ENCODE measurements at regions not wholly inside any gene's neighbourhood (a gene's known extent, or its start where the extent isn't known, plus 50 kb on each side); places are given as distances from the start of the nearest gene placed in this dataset.

DNA sequence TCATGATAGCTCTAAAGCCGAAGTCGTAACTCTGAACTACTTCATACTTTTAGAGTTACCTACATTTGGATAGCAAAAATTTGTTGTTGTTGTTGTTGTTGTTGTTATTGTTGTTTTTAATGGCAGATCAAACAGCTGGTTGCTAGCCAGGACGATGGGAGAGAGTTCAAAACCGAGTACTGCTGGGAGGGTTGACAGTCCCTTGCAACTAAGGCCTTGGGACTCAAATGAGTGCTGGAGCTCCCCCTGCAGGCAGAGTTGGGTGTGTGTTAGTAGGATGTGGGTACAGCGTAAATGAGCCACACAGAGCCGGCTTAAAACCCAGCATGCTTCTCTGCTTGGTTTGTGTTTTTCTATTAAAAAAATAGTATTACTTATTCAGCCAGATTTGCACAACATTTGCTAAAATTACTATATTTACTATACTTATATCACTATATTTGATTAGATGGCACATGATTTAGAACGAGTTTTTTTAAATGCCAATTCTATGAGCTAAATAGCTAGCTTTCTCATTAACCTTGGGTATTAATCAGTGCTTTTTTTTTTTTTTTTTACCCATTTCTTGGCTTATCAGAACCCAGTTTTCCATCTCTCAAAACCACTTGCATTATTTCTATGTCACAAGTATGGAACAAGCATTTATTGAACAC is 129.2 kb upstream of the SYT6 start:
- Histone ChIP-seq H3K4me1 (no peaks in the 10 kb centered on the region), H3K36me3 (no peaks in the 10 kb centered on the region), H3K27me3 (no peaks in the 10 kb centered on the region), H3K4me3 (no peak overlapping the region), H3K27ac (no peak overlapping the region), H3K9me3 (no peaks in the 10 kb centered on the region)
- TF ChIP-seq, protein P1, sequence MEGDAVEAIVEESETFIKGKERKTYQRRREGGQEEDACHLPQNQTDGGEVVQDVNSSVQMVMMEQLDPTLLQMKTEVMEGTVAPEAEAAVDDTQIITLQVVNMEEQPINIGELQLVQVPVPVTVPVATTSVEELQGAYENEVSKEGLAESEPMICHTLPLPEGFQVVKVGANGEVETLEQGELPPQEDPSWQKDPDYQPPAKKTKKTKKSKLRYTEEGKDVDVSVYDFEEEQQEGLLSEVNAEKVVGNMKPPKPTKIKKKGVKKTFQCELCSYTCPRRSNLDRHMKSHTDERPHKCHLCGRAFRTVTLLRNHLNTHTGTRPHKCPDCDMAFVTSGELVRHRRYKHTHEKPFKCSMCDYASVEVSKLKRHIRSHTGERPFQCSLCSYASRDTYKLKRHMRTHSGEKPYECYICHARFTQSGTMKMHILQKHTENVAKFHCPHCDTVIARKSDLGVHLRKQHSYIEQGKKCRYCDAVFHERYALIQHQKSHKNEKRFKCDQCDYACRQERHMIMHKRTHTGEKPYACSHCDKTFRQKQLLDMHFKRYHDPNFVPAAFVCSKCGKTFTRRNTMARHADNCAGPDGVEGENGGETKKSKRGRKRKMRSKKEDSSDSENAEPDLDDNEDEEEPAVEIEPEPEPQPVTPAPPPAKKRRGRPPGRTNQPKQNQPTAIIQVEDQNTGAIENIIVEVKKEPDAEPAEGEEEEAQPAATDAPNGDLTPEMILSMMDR (IDR thresholded peaks at IDR 0.05), result peak; percentile 73 to 89 (median 77)
- peak; percentile 48 to 93 for DNase-seq (ENCODE audit: low spot score in 2 of 2)
- intact Hi-C loops (cut with DNase I), result loop anchor here (1.0 to 2.0 kb wide), 2 partner anchors 304 to 448 kb away; partner anchors contain the start of gene OLFML3

DNA sequence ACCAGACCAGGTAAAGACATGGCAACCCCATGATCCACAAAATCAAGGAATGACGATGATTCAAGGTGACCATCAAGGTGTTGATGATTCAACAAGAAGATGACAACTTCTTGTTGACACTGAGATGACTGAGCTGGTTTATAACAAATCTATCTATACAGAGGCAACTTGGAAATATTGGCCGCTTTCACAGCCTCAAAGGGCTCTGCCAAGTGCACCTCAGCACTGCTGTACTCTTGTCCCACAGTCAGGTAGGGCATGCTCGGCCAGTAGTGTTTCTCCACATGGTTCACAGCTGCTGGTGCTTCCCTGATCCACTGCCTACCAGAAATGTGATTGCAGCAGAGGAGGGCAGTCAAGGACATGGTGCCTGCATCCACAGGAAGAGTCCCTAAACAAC is 125.2 kb upstream of the SYT6 start:
- TF ChIP-seq, protein P1 (IDR thresholded peaks at IDR 0.05), result no peak
- Histone ChIP-seq H3K4me3 (no peak overlapping the region), H3K4me1 (no peaks in the 10 kb centered on the region), H3K36me3 (no peaks in the 10 kb centered on the region), H3K27me3 (no peaks in the 10 kb centered on the region), H3K27ac (no peak overlapping the region), H3K9me3 (no peaks in the 10 kb centered on the region)
- intact Hi-C loops (cut with DNase I), result no loop called here
- DNase-seq (ENCODE audit: low spot score in 2 of 2), result no peak

DNA sequence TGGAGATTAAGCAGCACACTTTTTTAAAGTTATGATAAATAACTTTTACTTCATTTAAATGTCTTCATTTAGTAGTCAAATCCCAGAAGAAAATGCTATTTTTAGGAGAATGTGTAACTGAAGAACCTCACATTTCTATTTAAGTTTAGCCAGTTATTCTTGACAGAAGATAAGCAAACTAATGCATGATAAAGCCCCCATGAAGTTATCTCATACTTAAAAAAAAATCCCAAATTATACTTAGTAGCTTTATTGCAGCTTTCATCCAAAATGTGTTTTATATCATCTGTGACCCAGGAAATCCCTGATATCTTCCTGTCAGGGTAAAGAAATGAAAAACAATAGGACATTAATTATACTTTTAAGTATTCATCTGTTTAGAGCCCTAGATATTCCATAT is 124.8 kb upstream of the SYT6 start:
- H3K27me3 ChIP-seq, result no peaks in the 10 kb centered on the region
- intact Hi-C loops (cut with DNase I), result no loop called here
- no peak overlapping the region for H3K4me3 ChIP-seq
- H3K27ac ChIP-seq, result no peak overlapping the region
- no peak for DNase-seq (ENCODE audit: low spot score in 2 of 2)
- TF ChIP-seq, protein P1 (IDR thresholded peaks at IDR 0.05), result no peak
- no peaks in the 10 kb centered on the region for H3K9me3 ChIP-seq
- no peaks in the 10 kb centered on the region for H3K4me1 ChIP-seq
- no peaks in the 10 kb centered on the region for H3K36me3 ChIP-seq

DNA sequence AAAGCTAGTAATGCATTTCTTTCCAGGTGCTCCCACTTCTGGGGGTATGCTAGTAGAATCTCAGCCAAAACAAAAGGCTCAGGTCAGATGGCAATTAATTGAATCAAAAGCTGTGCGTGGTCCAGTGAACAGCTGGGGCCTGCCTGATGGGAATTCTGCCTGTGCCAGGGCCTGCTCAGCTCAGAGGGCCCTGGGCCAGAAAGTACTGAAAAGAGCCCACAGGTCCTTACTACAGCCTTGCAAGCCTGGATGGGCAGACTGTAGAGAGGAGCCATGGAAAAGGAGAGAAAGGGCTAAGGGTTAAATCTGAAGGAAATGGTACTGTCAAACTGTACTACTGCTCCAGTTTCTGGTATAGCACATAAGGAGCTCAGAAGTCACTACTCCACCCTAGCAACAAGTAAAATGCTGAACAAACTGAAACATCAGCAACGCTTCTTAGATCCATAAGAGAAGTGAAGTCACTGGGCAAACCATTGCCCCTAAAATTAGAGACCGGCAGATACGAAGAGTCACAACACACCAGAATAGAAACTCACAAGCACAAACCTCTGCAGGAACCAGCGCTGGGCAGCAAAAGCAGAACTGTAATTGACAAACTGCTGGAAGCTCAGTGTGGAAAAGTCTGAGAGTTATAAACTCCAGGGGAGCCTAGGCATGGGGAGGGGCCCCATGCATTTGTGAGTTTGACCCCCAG is 121.1 kb upstream of the SYT6 start:
- Histone ChIP-seq H3K36me3 (no peaks in the 10 kb centered on the region), H3K4me1 (no peaks in the 10 kb centered on the region), H3K27ac (no peak overlapping the region), H3K27me3 (no peaks in the 10 kb centered on the region), H3K9me3 (no peaks in the 10 kb centered on the region), H3K4me3 (no peak overlapping the region)
- intact Hi-C loops (cut with DNase I), result no loop called here
- TF ChIP-seq, protein P1 (IDR thresholded peaks at IDR 0.05), result no peak
- no peak for DNase-seq (ENCODE audit: low spot score in 2 of 2)

DNA sequence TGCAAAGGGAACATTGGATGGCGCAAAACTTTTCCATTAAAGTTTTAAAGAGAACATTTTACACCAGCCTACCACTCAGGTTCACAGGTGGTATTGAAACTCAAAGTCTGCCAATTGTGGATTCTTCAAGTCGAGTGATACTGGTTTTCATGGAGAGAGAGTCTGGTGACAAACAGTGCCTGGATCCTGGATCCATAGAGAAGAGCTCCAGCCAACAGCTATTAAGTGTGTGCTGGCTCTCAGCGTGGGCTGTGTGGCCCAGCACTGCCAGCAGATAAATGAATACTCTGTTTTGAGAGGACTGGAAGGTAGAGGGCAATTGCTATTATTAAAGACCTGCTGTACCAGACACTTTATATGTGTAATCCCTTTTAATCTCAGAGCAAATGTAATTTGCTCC is 118.9 kb upstream of the SYT6 start:
- Histone ChIP-seq H3K4me1 (no peaks in the 10 kb centered on the region), H3K4me3 (no peak overlapping the region), H3K27ac (no peak overlapping the region), H3K9me3 (no peaks in the 10 kb centered on the region), H3K36me3 (no peaks in the 10 kb centered on the region), H3K27me3 (no peaks in the 10 kb centered on the region)
- DNase-seq (ENCODE audit: low spot score in 2 of 2), result no peak
- TF ChIP-seq, protein P1 (IDR thresholded peaks at IDR 0.05), result no peak
- intact Hi-C loops (cut with DNase I), result no loop called here
